Mammary epithelial cell (primary cell): ENCODE measurements at regions not wholly inside any gene's neighbourhood (a gene's known extent, or its start where the extent isn't known, plus 50 kb on each side); places are given as distances from the start of the nearest gene placed in this dataset.

ENCODE experiments used
- EZH2 ChIP-seq: IDR thresholded peaks from 2 replicates; pipeline ENCODE4 v1.6.1; 2012; ENCODE audit warnings: low read length, inconsistent platforms, borderline replicate concordance
- TF ChIP-seq, protein P1 (sequence below), 2 donors: IDR thresholded peaks in 1 of 2; conservative IDR thresholded peaks in 1 of 2; 2 replicates each; pipeline ENCODE4 v1.5.1; 2011 to 2012; ENCODE audit warnings: inconsistent platforms in 2 of 2, low read length in 2 of 2, mild to moderate bottlenecking in 2 of 2, control low read depth in 1 of 2, low read depth in 1 of 2; ENCODE audit not compliant: insufficient read depth in 1 of 2; ENCODE audit errors: extremely low read depth in 1 of 2

DNA sequence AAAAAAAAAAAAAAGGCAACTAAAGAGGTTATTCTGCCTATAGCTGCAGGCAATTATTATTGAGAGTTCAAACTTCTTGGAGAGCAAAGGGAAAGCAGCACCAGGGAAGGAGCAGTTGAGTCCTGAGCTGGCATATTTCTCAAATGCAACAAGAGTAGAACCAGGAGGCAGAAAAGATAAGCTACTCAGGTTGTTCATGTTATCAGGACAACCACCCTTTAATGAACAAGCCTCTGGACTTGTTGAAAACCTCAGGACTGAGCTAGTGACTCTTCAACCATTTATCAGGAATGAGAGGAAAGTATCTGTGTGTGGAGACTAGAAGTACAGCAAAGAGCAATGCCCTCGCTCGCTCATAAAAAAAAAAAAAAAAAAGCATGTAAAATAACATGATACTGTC, 183.0 kb downstream of the KCTD12 start:
- TF ChIP-seq, protein P1, sequence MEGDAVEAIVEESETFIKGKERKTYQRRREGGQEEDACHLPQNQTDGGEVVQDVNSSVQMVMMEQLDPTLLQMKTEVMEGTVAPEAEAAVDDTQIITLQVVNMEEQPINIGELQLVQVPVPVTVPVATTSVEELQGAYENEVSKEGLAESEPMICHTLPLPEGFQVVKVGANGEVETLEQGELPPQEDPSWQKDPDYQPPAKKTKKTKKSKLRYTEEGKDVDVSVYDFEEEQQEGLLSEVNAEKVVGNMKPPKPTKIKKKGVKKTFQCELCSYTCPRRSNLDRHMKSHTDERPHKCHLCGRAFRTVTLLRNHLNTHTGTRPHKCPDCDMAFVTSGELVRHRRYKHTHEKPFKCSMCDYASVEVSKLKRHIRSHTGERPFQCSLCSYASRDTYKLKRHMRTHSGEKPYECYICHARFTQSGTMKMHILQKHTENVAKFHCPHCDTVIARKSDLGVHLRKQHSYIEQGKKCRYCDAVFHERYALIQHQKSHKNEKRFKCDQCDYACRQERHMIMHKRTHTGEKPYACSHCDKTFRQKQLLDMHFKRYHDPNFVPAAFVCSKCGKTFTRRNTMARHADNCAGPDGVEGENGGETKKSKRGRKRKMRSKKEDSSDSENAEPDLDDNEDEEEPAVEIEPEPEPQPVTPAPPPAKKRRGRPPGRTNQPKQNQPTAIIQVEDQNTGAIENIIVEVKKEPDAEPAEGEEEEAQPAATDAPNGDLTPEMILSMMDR (conservative IDR thresholded peaks at IDR 0.05 in 1 of 2, IDR thresholded peaks at IDR 0.05 in 1 of 2; ENCODE audit: extremely low read depth in 1 of 2, insufficient read depth in 1 of 2, low read depth in 1 of 2, low read length in 2 of 2): no peak
- TF ChIP-seq EZH2: no peak
